ENCODE measurements at regions not wholly inside any gene's neighbourhood (a gene's known extent, or its start where the extent isn't known, plus 50 kb on each side); places are given as distances from the start of the nearest gene placed in this dataset.
A peak's percentile ranks its signal among the peaks of the same experiment; 100 is the strongest.

- H2AFZ ChIP-seq (replicated peaks; ENCODE audit: low read length, poor library complexity) = no peak overlapping the region
- ChIA-PET POLR2A (ENCODE audit: unreplicated experiment) (interaction anchor here (1.2 kb wide), 1 partner anchor 11 kb away, joined by 3 read pairs; no protein-coding TSS in a partner anchor), CTCF (interaction anchor here (0.8 kb wide), 1 partner anchor 9 kb away, joined by 4 read pairs; no protein-coding TSS in a partner anchor)
- no peak overlapping the region for H4K91ac ChIP-seq (ENCODE audit: insufficient read depth, low read depth, low read length)
- H3K36me3 ChIP-seq (ENCODE audit: control insufficient read depth, insufficient read depth, low read length) = no peaks in the 10 kb centered on the region
- no peak overlapping the region for H3K4ac ChIP-seq (ENCODE audit: low read depth, low read length)
- H3K9me1 ChIP-seq (ENCODE audit: insufficient read depth, low read length) = no peaks in the 10 kb centered on the region
- no peaks in the 10 kb centered on the region for H3K79me1 ChIP-seq (ENCODE audit: low read depth in 1 of 2, low read length in 2 of 2)
- WGBS, 2 experiments (ENCODE audit: extremely low coverage in 2 of 2, insufficient read length in 1 of 2) = 20% methylated on average over 1 of the region's 6 CpGs; no CpG with 5 or more reads in 1 of the 2 experiments
- no peak overlapping the region for H2BK5ac ChIP-seq (ENCODE audit: low read depth, low read length, poor library complexity, severe bottlenecking)
- no peak overlapping the region for H2BK120ac ChIP-seq (ENCODE audit: low read depth, low read length)
- intact Hi-C loops (cut with micrococcal nuclease) (no loop called here), dilution Hi-C loops (cut with HindIII; ENCODE audit: low sequenced_read_pairs, unreplicated experiment) (no loop called here), in situ Hi-C loops (cut with MboI; ENCODE audit: low sequenced_read_pairs) (no loop called here)
- H3K27ac ChIP-seq (ENCODE audit: insufficient read depth, low read length) = no peak overlapping the region; the same call in 1 of the 2 replicates
- H3K9me3 ChIP-seq (ENCODE audit: control insufficient read depth, insufficient read depth, low read length) = no peaks in the 10 kb centered on the region
- H3K14ac ChIP-seq (replicated peaks; ENCODE audit: low read depth, low read length) = no peak overlapping the region
- H2BK20ac ChIP-seq (ENCODE audit: low read depth, low read length) = no peak overlapping the region
- no peak overlapping the region for H3K9ac ChIP-seq (ENCODE audit: low read depth, low read length)
- no TSS peak for BruUV-seq (replicated peaks)
- H3K23ac ChIP-seq (ENCODE audit: low read depth, low read length) = no peak overlapping the region
- no peak overlapping the region for H2AK5ac ChIP-seq (ENCODE audit: low read depth, low read length)
- ATAC-seq (ENCODE audit: low read depth) (no peak), DNase-seq (peak; percentile 12)
- TF ChIP-seq FOS (IDR thresholded peaks at IDR 0.05; ENCODE audit: low read depth, low read length) = no peak
- no peak for TF ChIP-seq RAD21 (IDR thresholded peaks at IDR 0.05; ENCODE audit: low read length)
- TF ChIP-seq MAFK (IDR thresholded peaks at IDR 0.05; ENCODE audit: low read depth, low read length) = no peak
- no peak for TF ChIP-seq MAZ (IDR thresholded peaks at IDR 0.05; ENCODE audit: borderline replicate concordance, low read depth, low read length)
- no peak for TF ChIP-seq NFE2L2 (IDR thresholded peaks at IDR 0.05; ENCODE audit: low read depth, low read length)
- no peak for TF ChIP-seq BHLHE40 (IDR thresholded peaks at IDR 0.05; ENCODE audit: low read depth, low read length)
- TF ChIP-seq RCOR1 (IDR thresholded peaks at IDR 0.05; ENCODE audit: insufficient replicate concordance, low read length) = no peak
- TF ChIP-seq USF2 (IDR thresholded peaks at IDR 0.05; ENCODE audit: low read depth, low read length) = no peak
- TF ChIP-seq MXI1 (IDR thresholded peaks at IDR 0.05; ENCODE audit: borderline replicate concordance, low read depth, low read length) = no peak
- TF ChIP-seq POLR2A (IDR thresholded peaks at IDR 0.05; ENCODE audit: low read depth, low read length) = no peak
- no peak for TF ChIP-seq CEBPB (IDR thresholded peaks at IDR 0.05; ENCODE audit: low read depth, low read length)
- no peak for TF ChIP-seq CHD1 (IDR thresholded peaks at IDR 0.05; ENCODE audit: low read depth, low read length)
- no peak for TF ChIP-seq RFX5 (IDR thresholded peaks at IDR 0.05; ENCODE audit: low read depth, low read length)
- no peak for TF ChIP-seq SMC3 (IDR thresholded peaks at IDR 0.05; ENCODE audit: low read depth, low read length)
- no peak overlapping the region for H3K56ac ChIP-seq (ENCODE audit: extremely low read depth, insufficient read depth, low read length)
- no peak overlapping the region for H2AK9ac ChIP-seq (replicated peaks; ENCODE audit: low read depth, low read length, poor library complexity)
- H3K4me1 ChIP-seq (ENCODE audit: control insufficient read depth, insufficient read depth, low read length) = no peaks in the 10 kb centered on the region; the same call in 1 of the 2 replicates
- no peak overlapping the region for H2BK15ac ChIP-seq (ENCODE audit: low read depth, low read length)
- no peak overlapping the region for H4K5ac ChIP-seq (ENCODE audit: low read depth, low read length)
- H3K18ac ChIP-seq (ENCODE audit: low read depth, low read length) = no peak overlapping the region
- no peaks in the 10 kb centered on the region for H4K20me1 ChIP-seq (ENCODE audit: insufficient read depth, low read length)
- H3K4me2 ChIP-seq (ENCODE audit: low read depth, low read length) = no peak overlapping the region
- no peak overlapping the region for H3K4me3 ChIP-seq (ENCODE audit: insufficient read depth, low read depth, low read length)
- H3K27me3 ChIP-seq (ENCODE audit: control insufficient read depth, insufficient read depth, low read length) = peaks cover 4% of the 10 kb centered on the region
- H4K8ac ChIP-seq (ENCODE audit: low read depth in 2 of 2, low read length in 2 of 2) = no peak overlapping the region
These were observed 144.6 kb downstream of the QPCT start for GRCh38 chr2:37489041-37489456.

All from IMR-90 (cell line).